Myocyte (in vitro differentiated cells): ENCODE measurements at regions not wholly inside any gene's neighbourhood (a gene's known extent, or its start where the extent isn't known, plus 50 kb on each side); places are given as distances from the start of the nearest gene placed in this dataset.

Experiments used
- DNase-seq: peaks from one replicate; pipeline ENCODE4 v3.0.0-alpha.2; 2012; ENCODE audit warnings: low read depth

DNA sequence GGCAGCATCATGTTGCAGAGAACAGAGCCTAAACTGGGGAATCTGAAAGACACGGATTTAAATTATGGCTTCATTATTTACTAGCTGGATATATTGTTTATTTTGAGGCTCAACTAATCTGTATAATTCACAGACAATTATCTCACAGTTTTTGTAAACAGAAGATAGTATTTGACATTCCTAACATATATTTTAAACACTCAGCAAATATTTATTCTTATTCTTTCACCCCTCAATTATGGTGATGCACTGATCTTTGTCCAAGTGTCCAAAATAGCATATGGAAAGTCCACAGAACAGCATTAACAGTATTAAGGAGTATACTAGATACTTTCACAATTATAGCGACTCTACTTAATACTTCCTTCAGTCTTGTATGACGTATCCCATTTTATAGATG, 257.0 kb downstream of the ADGRG6 start:
- no peak for DNase-seq

DNA sequence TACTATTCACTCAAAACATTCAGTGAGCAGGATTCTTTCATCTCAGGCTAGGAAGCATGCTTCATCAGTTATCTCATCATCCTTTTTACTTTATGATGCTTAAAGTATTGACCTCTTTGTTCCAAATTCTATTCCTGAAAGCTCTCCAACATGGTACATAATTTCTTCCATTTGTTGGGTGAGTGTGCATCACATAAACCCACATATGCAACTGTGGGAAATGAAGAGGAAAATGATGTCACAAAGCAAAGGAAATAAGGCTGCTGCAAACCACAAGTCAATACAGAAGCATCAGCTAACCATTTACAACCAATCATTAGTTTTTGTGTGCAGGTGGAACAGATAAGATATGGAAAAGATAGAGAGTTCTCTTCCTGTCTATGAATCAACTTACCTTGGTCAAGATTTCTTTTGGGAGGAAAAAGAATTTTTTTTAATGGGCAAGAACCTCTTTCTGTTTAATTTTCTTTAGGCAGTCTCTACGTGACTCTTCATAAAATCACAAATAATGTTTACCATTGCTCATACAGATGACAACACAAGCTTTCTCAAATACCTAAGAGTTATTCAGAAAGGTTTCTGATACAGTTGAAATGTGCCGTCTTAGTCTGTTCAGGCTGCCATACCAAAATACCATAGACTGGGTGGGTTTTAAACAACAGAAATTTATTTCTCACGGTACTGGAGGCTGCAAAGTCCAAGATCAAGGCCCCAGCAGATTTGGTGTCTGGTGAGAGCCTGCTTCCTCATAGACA, 259.9 kb downstream of the ADGRG6 start:
- DNase-seq, result no peak

DNA sequence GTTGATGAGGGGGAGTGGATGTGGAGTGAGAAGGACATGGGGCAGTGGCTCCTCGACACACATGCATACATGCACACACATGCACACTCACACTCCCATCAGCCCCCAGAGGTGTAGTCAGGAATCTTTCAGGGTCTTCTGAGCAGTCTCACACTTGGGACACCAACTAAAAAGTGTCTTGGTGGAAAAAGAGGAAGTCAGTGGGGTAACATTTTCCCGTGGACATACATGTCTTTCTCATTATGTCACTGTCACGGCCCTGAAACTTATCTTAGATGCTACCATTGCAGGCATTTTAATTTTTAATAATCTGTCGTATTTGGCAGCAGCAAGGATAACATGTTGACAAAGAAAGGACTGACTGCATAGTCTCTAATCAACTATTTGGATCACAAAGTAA, 261.1 kb downstream of the ADGRG6 start:
- no peak for DNase-seq

DNA sequence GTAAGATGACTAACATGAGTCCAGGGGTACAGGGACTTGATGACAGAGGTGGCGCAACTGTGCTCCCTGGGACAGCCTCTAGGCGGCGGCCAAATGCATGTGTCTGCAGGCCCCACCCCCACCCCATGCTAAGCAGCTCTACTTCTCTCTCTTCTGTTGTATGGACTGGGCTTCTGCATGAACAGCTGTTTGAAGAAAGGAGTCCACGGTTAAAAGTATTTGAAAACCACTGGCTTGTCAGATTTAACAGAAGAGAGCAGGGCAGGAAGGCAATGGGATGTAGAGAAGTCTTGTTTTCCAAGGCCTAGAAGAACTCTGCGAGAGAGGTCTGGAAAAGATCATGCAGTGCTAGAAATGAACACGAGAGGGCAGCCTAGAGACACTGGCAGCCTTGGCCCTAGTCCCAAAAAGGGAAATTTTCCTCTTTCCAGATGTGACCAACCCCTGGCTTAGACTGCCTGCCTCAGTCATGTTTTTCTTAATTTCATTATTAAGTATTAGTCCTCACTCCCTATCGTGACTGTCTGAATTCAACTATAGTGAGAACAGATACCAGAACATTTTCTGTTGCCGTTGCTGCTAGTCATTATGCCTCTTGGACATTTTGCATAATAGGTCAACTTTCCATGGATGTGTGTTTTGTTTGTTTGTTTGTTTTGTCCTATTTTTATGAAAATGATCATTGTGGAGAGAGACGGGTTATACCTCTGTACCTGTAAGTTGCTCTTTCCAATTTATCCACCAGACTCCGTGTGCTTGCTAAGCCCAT, 265.0 kb downstream of the ADGRG6 start:
- DNase-seq, result peak; percentile 76

DNA sequence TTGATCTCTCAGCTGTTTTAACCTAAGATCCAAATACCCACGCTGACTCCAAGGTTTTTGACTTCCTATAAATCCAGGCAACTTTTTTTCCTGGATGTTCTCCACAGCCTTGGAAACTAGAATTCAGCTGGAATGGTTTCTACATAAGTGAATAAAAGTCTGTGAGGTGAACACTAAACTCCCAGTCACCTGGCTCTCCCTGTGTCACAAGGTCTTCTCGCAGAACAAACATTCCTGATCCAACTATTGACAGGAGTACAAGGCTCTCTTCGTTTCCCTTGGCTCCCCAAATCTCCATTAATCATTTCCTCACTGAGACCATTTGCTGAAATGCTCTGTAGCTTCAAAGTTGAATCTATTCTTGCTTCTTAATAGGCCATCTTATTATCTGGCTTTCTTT, 265.7 kb downstream of the ADGRG6 start:
- no peak for DNase-seq

DNA sequence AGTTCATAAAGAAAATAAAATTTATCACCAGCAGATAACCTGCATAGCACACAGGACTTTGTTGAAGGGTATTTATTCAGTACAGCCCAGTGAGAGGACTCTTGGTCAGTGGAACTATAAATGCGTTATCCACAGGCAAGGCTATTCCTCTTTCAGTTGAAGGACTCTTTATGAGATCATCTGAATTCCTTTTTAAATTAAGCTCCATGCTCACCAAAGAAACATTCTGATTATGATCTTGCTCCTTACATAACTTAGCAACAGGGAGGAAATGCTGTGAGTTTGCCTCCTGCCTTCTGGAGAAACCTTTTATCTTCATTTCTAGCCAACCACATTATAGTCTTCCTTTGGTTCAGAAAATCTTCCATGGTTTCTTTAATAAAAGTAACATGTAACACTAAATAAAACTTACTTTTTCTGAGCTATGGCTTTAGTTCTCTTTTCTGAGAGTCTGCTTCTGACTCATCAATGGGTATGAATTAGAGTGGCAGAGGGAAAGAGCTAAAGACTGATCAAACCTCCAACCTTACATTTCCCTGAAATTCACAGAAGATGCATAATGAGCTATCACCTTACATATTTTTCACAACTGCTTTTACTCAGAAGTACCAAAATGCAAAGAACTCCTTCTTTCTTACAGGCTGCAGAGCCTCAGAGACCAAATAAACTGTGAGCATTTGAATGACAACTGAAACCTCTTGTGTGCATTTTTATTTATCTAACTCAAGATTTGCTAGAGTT, 267.2 kb downstream of the ADGRG6 start:
- DNase-seq, result peak; percentile 74

DNA sequence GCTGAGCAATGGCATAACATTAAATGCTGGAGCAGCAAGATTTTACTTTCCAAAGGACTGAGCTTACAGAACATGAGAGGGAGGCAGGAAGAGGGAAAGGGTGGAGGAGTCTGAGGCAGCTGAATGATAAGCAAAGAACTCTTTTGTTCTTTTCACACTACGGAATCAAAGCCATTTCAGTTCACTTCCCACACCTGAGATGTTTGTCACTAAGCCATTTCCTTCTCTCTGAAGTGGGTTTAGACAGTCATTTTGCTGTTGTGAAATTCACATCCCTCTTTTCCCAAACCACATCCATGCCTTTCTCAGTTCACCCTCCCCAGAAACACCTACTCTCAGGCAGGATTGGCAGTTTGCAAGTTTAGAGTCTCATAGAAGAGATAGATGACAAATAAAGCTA, 267.9 kb downstream of the ADGRG6 start:
- DNase-seq, result peak; percentile 31

DNA sequence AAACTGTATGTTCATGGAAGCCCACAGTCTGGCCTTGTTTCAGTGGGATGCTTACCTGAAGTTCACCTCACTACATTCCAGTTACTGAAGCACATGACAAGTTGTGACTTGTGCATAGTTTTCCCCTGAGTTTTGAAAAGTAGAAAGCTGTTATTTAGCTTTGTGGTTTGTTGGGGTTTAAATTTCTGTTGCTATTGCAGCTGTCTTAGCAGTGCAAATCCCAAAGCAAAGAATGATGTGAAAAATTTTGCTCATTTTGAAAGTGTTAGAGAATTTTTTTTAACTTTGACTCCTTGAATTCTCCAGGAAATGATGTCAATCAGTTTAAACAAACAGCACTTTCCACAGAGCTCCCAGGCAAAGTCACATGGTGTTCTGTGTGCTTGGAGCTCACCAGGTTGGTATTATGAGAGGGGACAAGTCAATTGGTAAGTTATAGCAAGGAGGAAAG, 268.4 kb downstream of the ADGRG6 start:
- DNase-seq, result peak; percentile 71

DNA sequence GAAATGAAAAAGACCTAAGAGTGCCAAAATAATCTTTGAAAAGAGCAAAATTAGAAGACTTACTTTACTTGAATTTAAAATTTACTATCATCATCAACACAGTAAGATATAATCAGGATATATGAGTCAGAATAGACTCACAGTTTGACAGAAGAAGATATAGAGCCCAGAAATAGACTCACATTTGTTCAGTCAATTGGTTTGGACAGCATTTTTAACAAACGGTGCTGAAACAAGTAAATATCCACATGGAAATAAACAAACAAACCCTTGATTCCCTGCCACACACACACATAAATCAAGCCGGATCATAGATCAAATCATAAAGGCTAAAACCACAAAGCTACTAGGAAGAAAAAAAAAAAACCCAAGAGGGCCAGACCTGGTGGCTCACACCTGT, 291.1 kb downstream of the ADGRG6 start:
- DNase-seq, result peak; percentile 9

DNA sequence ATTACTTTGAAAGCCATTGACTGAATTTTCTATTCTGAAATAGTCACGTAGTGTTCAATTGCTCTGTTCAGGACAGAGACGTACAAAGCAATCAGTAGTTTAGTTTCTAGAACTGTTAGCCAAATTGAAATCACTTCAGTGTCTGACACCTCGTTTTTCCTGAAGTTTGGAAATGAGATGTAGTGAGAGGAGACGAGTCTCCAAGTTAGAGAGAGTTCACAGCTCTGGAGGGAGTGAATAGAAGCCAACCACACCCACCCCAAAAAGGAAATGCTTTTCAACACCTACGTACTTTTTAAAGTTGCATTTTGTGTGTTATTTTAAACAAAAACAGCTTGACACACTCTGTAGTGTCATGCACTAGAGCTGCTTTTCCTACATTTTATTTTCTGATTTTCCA, 296.0 kb downstream of the ADGRG6 start:
- DNase-seq, result no peak

DNA sequence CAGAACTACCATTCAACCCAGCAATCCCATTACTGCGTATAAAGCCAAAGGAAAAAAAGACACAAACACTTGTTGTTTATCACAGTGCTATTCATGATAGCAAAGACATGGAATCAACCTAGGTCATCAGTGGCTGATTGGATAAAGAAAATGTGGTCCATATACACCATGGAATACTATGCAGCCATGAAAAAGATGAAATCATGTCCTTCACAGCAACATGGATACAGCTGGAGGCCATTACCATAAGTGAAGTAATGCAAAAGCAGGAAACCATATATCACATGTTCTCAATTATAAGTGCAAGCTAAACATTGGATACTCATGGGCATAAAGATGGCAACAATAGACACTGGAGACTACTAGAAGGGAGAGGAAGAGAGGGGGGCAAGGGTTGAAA, 299.6 kb downstream of the ADGRG6 start:
- DNase-seq, result no peak

DNA sequence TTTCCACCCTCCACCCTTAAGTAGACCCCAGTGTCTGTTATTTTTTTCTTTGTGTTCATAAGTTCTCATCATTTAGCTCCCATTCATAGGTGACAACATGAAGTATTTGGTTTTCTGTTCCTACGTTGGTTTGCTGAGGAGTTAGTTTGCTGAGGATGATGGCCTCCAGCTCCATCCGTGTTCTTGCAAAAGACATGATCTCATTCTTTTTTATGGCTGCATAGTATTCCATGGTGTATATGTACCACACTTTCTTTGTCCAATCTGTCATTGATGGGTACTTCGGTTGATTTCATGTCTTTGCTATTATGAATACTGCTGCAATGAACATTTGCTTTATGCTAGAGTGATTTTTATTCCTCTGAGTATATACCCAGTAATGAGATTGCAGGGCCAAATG, 301.2 kb downstream of the ADGRG6 start:
- DNase-seq, result no peak

DNA sequence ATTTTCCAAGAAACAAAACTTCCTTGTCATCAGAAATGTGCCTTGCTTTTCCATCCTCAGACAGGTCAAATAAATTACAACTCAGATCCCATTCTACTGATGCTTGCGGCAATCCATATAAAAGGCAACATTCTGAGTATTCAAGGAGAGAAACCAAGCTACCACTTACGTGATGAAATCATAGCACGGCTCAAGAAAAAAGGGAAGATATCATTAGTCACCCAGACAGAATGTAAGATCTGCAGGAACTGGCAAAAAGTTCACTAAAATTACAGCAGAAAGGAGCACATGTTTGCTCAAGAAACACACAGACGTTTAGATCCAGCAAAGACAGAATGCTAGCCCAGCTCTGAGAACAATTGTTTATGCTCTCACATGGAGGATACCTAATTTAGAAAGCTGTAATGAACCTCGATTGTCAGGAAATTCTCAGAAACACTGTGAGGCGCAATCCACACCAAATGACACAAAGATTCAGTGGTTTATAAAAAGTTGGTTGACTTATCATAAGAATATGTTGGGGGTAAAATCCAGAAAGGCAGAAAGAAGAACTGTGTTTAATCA, 304.2 kb downstream of the ADGRG6 start:
- DNase-seq, result peak; percentile 40

DNA sequence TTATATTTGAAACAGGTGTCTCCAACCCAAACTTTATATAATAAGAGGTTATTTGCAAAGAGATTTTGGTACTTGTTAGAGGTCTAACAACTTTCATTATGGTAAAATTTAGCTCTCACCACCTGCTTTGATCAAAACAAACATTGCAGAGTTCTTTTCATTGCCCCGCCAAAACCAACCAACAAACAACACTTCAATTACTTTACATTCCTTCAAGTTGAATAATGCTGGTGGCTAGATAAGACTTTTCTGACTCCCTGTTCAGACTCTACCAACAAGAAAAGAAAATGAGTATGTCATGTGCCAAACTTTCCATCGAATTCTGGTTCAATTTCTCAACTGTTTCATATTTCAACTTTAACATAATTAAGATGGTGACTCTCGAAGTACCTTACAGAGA, 311.1 kb downstream of the ADGRG6 start:
- DNase-seq, result no peak

DNA sequence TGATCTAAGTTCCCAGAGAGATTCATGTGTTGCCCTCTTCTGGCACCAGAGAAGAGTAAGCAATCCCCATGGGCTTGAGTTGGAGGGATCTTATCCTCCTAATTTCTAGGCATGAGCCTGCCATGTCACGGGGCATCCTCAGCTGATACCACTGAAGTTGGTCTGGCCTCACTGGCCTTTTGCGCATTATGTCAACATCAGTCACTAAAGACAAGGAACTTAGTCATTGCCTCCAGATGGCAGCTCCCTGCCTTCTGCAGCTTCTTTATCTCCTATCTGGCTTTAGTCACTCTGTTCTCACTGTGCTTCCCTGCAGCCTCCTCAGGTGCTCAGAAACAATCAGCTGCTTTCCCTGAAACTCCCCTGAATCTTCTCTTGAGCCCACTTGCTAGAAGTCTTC, 312.2 kb downstream of the ADGRG6 start:
- DNase-seq, result no peak

DNA sequence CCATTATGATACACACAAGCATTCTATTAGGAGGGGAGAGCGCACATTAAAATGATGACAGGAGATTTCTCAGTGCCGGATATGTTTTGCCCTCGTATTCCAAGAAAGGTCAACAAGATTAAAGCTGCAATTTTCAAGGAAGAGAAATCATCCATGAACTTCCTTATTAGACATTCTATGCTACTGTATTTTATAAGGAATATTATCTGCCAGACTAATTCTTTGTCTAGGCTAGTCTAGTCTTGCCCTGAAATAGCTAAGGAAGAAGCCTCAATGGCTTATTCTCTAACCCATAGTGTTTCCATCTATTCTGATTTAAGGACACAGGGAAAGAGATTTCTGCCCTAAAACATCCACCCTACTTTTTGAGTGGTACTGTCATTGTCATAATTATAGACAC, 315.4 kb downstream of the ADGRG6 start:
- DNase-seq, result no peak

DNA sequence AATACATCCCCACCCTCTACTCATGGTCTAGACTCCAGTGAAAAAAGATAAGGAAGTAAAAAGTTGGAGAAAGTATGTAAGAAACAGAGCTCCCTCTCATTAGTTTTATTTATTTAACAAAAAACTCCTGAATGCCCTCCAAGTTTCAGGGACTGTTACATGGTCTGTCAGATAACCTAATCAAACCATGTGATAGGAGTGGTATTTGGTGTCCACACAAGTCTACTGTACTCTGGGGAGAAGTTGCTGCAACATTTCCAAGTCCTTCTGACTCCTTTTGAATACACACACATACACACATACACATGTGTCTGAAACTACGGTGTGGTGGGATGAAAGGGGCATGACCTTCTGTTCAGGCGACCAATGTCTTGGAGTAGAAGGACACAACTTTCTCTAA, 320.0 kb downstream of the ADGRG6 start:
- DNase-seq, result no peak

DNA sequence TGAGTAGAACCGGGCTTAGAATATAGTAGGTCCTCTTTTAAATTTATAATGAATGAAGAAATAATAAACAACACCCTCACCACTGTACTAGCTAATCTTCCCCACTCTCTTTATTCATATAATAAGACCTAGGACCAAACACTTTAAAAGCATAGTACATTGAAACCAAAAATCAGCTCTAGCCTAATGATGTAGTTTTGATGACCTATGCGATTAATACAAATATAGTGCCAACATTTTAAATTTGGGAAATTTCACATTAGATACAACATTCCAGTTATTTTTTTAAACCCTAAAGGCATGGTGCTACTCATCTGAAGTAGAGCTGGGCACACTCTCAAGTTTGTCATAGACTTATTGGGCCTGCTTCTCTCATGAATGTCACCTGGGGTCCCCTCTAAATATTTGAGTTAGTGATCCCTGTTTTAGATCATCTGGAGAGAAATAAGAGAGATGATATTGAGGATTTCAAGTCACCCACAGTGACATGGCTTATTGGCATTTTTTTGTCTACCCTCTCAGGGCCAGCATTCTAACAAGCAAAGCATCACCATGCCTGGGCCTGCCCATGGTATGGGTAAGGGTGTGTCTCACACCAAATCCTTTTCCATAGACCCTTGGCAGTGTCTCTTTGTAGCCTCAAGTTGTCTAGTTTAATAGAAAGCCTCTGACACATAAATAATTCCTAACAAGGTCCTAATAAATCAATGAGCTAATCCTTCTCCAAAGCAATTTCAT, 319.8 kb downstream of the HIVEP2 start:
- no peak for DNase-seq

DNA sequence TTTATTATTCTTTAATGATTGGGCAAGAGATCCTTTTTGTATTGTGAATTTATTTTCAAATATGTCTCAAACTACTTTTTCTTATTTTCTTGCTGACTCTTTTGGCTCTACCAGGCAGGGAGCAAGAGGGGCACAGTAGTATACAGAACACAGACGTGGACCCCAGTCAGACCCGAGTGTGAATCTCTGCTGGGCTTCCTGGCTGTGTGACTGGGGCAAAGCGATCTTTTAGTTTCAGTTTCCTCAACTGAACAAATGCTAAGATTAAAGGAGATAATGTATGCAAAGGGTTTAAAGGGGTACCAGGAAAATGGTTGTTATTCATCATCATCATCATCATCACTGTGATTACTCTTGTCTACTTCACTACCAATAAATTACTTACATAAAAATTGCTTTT, 317.5 kb downstream of the HIVEP2 start:
- no peak for DNase-seq

DNA sequence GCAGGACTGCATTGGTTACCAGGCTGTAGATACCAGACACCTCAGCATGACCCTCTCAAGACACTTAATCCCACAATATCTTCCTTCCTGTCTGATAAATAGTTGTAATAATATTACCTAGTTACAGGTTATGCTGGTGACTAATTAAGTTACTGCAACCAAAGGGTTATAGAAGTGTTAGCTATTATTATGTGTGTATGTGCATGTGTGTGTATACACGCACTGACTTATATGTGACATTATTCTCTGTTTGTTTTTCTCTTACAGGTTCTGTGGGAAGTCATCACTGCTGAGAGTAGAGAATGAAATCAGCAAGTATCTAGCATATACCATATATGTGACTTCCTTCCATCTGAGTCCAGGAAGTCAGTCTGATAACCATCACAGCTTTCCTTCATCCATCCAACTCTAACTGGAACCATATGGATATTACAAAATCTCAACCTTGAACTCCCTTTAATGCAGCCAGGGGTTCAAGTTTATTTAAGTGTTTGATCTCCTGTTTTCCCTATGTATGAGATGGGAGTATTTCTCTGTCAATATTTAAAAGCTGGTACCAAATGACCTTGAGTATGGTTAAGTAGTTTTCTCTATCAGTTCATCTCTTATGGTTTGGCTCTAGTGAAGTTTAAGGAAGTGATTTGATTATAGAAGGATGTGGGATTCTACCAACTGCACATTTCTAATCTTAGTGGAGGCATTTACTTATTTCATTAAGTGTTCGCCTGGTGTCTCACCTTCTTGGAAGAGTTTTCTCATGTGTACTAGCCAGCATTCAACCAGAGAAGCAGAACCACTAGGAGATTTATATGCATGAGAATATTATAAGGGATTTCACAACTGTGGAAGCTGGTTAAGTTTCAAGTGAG, 313.2 kb downstream of the HIVEP2 start:
- no peak for DNase-seq
